Fibroblast of peridontal ligament (primary cell): ENCODE measurements at regions not wholly inside any gene's neighbourhood (a gene's known extent, or its start where the extent isn't known, plus 50 kb on each side); places are given as distances from the start of the nearest gene placed in this dataset.
A peak's percentile ranks its signal among the peaks of the same experiment; 100 is the strongest.

ENCODE experiments used
- DNase-seq: peaks from one replicate; pipeline ENCODE4 v3.0.0-alpha.2; 2010; ENCODE audit errors: extremely low read depth

GRCh38 chr6:14635934-14636591, 518.5 kb downstream of the CD83 start:
- no peak for DNase-seq

GRCh38 chr6:14638435-14638905, 520.9 kb downstream of the CD83 start:
- DNase-seq, result no peak

GRCh38 chr6:14638906-14639761, 521.6 kb downstream of the CD83 start:
- peak; percentile 27 for DNase-seq

- DNase-seq, result no peak
Measured at GRCh38 chr6:14639983-14640599, 522.5 kb downstream of the CD83 start.

- no peak for DNase-seq
Measured at GRCh38 chr6:14640631-14641030, 523.1 kb downstream of the CD83 start.

- DNase-seq, result no peak
Measured at GRCh38 chr6:14641423-14642135, 524.0 kb downstream of the CD83 start.

GRCh38 chr6:14642136-14642505, 524.5 kb downstream of the CD83 start:
- no peak for DNase-seq

GRCh38 chr6:14642842-14643241, 525.3 kb downstream of the CD83 start:
- no peak for DNase-seq

GRCh38 chr6:14644381-14644780, 526.8 kb downstream of the CD83 start:
- DNase-seq, result no peak

GRCh38 chr6:14645221-14645620, 527.6 kb downstream of the CD83 start:
- DNase-seq, result no peak

GRCh38 chr6:14645841-14646240, 528.3 kb downstream of the CD83 start:
- no peak for DNase-seq

- no peak for DNase-seq
Measured at GRCh38 chr6:14646371-14646770, 528.8 kb downstream of the CD83 start.

GRCh38 chr6:14647357-14647756, 529.8 kb downstream of the CD83 start:
- DNase-seq, result no peak

- no peak for DNase-seq
Measured at GRCh38 chr6:14652536-14652935, 535.0 kb downstream of the CD83 start.

GRCh38 chr6:14655201-14656061, 537.9 kb downstream of the CD83 start:
- DNase-seq, result peak; percentile 9

- no peak for DNase-seq
Measured at GRCh38 chr6:14656078-14656521, 538.5 kb downstream of the CD83 start.

GRCh38 chr6:14656649-14657048, 539.1 kb downstream of the CD83 start:
- DNase-seq, result no peak

- no peak for DNase-seq
Measured at GRCh38 chr6:14658030-14658429, 540.5 kb downstream of the CD83 start.

GRCh38 chr6:14658886-14659561, 541.5 kb downstream of the CD83 start:
- DNase-seq, result peak; percentile 17

- DNase-seq, result no peak
Measured at GRCh38 chr6:14659841-14660240, 542.3 kb downstream of the CD83 start.
